Esophagus muscularis mucosa (tissue), 3 donors: ENCODE measurements at regions not wholly inside any gene's neighbourhood (a gene's known extent, or its start where the extent isn't known, plus 50 kb on each side); places are given as distances from the start of the nearest gene placed in this dataset.

Experiments
- POLR2A ChIP-seq: fragments of 450-650 bp; IDR thresholded peaks from one replicate; pipeline ENCODE4 v1.6.1; 2017; ENCODE audit warnings: antibody characterized with exemption, moderate library complexity, mild to moderate bottlenecking, low read depth
- POLR2AphosphoS5 ChIP-seq, 2 donors: sonication (generic); formaldehyde crosslinking; IDR thresholded peaks; one replicate each; pipeline ENCODE4 v1.6.1; 2017; ENCODE audit warnings: antibody characterized with exemption in 2 of 2
- TF ChIP-seq, protein P1 (sequence below), 3 experiments: fragments of 200-600 bp in 2 of 3; fragments of 450-650 bp in 1 of 3; sonication (generic) in 2 of 3; IDR thresholded peaks; one replicate each; pipeline ENCODE4 v1.5.1; 2017 to 2019; ENCODE audit warnings: antibody characterized with exemption in 3 of 3, mild to moderate bottlenecking in 2 of 3, moderate library complexity in 1 of 3

DNA sequence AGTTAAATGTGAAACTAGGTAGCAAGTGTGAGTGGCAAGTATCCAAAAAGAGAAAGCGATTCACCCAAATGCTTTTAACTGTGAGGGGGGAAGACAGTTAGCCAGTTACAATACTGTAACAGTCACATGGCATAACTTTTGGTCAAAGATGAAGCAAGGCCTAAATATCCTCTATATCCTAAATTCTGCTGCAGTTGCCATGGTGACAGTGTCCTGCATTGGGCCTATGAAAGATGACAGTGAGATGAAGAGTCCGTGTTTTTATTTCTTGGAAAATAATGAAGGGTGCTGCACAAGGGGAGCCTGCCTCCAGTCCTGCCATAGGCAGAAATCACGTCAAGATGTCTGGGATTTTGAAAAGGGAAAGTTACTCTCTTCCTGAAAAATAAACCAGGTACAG, 534.6 kb downstream of the NTRK2 start:
- no peak for TF ChIP-seq POLR2A
- TF ChIP-seq, protein P1, sequence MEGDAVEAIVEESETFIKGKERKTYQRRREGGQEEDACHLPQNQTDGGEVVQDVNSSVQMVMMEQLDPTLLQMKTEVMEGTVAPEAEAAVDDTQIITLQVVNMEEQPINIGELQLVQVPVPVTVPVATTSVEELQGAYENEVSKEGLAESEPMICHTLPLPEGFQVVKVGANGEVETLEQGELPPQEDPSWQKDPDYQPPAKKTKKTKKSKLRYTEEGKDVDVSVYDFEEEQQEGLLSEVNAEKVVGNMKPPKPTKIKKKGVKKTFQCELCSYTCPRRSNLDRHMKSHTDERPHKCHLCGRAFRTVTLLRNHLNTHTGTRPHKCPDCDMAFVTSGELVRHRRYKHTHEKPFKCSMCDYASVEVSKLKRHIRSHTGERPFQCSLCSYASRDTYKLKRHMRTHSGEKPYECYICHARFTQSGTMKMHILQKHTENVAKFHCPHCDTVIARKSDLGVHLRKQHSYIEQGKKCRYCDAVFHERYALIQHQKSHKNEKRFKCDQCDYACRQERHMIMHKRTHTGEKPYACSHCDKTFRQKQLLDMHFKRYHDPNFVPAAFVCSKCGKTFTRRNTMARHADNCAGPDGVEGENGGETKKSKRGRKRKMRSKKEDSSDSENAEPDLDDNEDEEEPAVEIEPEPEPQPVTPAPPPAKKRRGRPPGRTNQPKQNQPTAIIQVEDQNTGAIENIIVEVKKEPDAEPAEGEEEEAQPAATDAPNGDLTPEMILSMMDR (IDR thresholded peaks at IDR 0.05) = no peak
- TF ChIP-seq POLR2AphosphoS5 (IDR thresholded peaks at IDR 0.05) = no peak
